KBM-7 (cell line): ENCODE measurements at regions not wholly inside any gene's neighbourhood (a gene's known extent, or its start where the extent isn't known, plus 50 kb on each side); places are given as distances from the start of the nearest gene placed in this dataset.
"Not testable (repeated sequence)": the region's sequence is repeated elsewhere in the genome, so short reads cannot be mapped to it uniquely, and the experiment has no call there.

Experiments used
- DNase-seq: peaks from one replicate; pipeline ENCODE4 v3.0.0-alpha.2; 2015
- in situ Hi-C: fragments of 300-500 bp; cut with MboI; formaldehyde crosslinking; loops from 2 replicates; pipeline ENCODE4 v1.14.3; 2020; ENCODE audit warnings: low sequenced_read_pairs, low pct_unique_long_range_greater_than_20kb, mixed read lengths

GRCh38 chr1:228953207-228953606 lies 217.9 kb downstream of the RHOU start:
- in situ Hi-C loops: no loop called here
- DNase-seq: no peak

GRCh38 chr1:228953808-228954207 lies 218.5 kb downstream of the RHOU start:
- DNase-seq, in situ Hi-C loops: not testable (repeated sequence)

- DNase-seq: no peak
- in situ Hi-C loops: no loop called here
These were observed 220.4 kb downstream of the RHOU start for GRCh38 chr1:228955691-228956090.

GRCh38 chr1:228956864-228957263 lies 221.6 kb downstream of the RHOU start:
- DNase-seq: no peak
- in situ Hi-C loops: no loop called here

GRCh38 chr1:228957535-228957934 lies 222.3 kb downstream of the RHOU start:
- DNase-seq: no peak
- in situ Hi-C loops: no loop called here

GRCh38 chr1:228958121-228958520 lies 222.8 kb downstream of the RHOU start:
- DNase-seq: no peak
- in situ Hi-C loops: no loop called here

GRCh38 chr1:228958741-228959140 lies 223.5 kb downstream of the RHOU start:
- in situ Hi-C loops: no loop called here
- DNase-seq: no peak

GRCh38 chr1:228960705-228961104 lies 225.4 kb downstream of the RHOU start:
- in situ Hi-C loops: no loop called here
- no peak for DNase-seq

- no peak for DNase-seq
- in situ Hi-C loops: no loop called here
These were observed 226.2 kb downstream of the RHOU start for GRCh38 chr1:228961511-228961910.

- DNase-seq: no peak
- in situ Hi-C loops: no loop called here
These were observed 228.5 kb downstream of the RHOU start for GRCh38 chr1:228963795-228964177.

GRCh38 chr1:228964178-228965089 lies 229.2 kb downstream of the RHOU start:
- no peak for DNase-seq
- in situ Hi-C loops: no loop called here

- DNase-seq: no peak
- in situ Hi-C loops: no loop called here
These were observed 233.8 kb downstream of the RHOU start for GRCh38 chr1:228968891-228969606.

GRCh38 chr1:228969953-228970800 lies 234.9 kb downstream of the RHOU start:
- no peak for DNase-seq
- in situ Hi-C loops: no loop called here

GRCh38 chr1:228972576-228972975 lies 237.3 kb downstream of the RHOU start:
- in situ Hi-C loops: no loop called here
- no peak for DNase-seq

GRCh38 chr1:228974273-228974672 lies 239.0 kb downstream of the RHOU start:
- no peak for DNase-seq
- in situ Hi-C loops: no loop called here

GRCh38 chr1:228975238-228975907 lies 240.1 kb downstream of the RHOU start:
- in situ Hi-C loops: no loop called here
- no peak for DNase-seq

- in situ Hi-C loops: no loop called here
These were observed 241.0 kb downstream of the RHOU start for GRCh38 chr1:228976316-228976715.

GRCh38 chr1:228977307-228977706 lies 242.0 kb downstream of the RHOU start:
- DNase-seq: no peak
- in situ Hi-C loops: no loop called here

More at GRCh38 chr1:228976316-228976715, 241.0 kb downstream of the RHOU start:
- no peak for DNase-seq

- no peak for DNase-seq
- in situ Hi-C loops: no loop called here
These were observed 242.5 kb downstream of the RHOU start for GRCh38 chr1:228977741-228978140.
